Neuronal stem cell (in vitro differentiated cells): ENCODE measurements at regions not wholly inside any gene's neighbourhood (a gene's known extent, or its start where the extent isn't known, plus 50 kb on each side); places are given as distances from the start of the nearest gene placed in this dataset.

Experiments used
- DNase-seq: peaks from one replicate; pipeline ENCODE4 v3.0.0-alpha.2; 2013; ENCODE audit warnings: low spot score
- H2AFZ ChIP-seq: one replicate; pipeline ENCODE4 v1.6.1; 2013; ENCODE audit warnings: mild to moderate bottlenecking, low read length, inconsistent platforms
- H2AK5ac ChIP-seq: 2 replicates; pipeline ENCODE4 v1.6.1; 2013; ENCODE audit warnings: low read depth, mild to moderate bottlenecking, inconsistent platforms, low read length, moderate library complexity, mixed read lengths
- H2BK120ac ChIP-seq: 2 replicates; pipeline ENCODE4 v1.6.1; 2013; ENCODE audit warnings: low read depth, mild to moderate bottlenecking, inconsistent platforms, low read length, moderate library complexity, mixed read lengths
- H2BK12ac ChIP-seq: one replicate; pipeline ENCODE4 v1.6.1; 2013; ENCODE audit warnings: low read length, inconsistent platforms
- H2BK15ac ChIP-seq: 2 replicates; pipeline ENCODE4 v1.6.1; 2013; ENCODE audit warnings: mild to moderate bottlenecking, low read length, inconsistent platforms, mixed read lengths
- H2BK5ac ChIP-seq: one replicate; pipeline ENCODE4 v1.6.1; 2013; ENCODE audit warnings: inconsistent platforms, mild to moderate bottlenecking, low read length, moderate library complexity
- H3K14ac ChIP-seq: one replicate; pipeline ENCODE4 v1.6.1; 2013; ENCODE audit warnings: low read length, inconsistent platforms
- H3K18ac ChIP-seq: 2 replicates; pipeline ENCODE4 v1.6.1; 2013; ENCODE audit warnings: low read length, inconsistent platforms
- H3K23ac ChIP-seq: 2 replicates; pipeline ENCODE4 v1.6.1; 2013; ENCODE audit warnings: low read depth, mild to moderate bottlenecking, mixed read lengths, low read length, inconsistent platforms; ENCODE audit not compliant: poor library complexity
- H3K27ac ChIP-seq: replicated peaks from 3 replicates; pipeline ENCODE4 v1.5.1; 2013; ENCODE audit warnings: low read length, inconsistent platforms
- H3K27me3 ChIP-seq, 3 experiments: 2 replicates each; pipeline ENCODE4 v1.6.1; 2013; ENCODE audit warnings: low read length in 3 of 3, mild to moderate bottlenecking in 2 of 3, inconsistent platforms in 1 of 3, low read depth in 1 of 3, mixed read lengths in 1 of 3, moderate library complexity in 1 of 3; ENCODE audit not compliant: control insufficient read depth in 3 of 3, insufficient read depth in 3 of 3
- H3K36me3 ChIP-seq, 2 donors: replicated peaks in 1 of 2; 2 replicates each; pipeline ENCODE4 v1.6.1; 2013; ENCODE audit warnings: low read length in 2 of 2; ENCODE audit not compliant: control insufficient read depth in 2 of 2, insufficient read depth in 2 of 2
- H3K4ac ChIP-seq: 2 replicates; pipeline ENCODE4 v1.6.1; 2013; ENCODE audit warnings: inconsistent platforms, mild to moderate bottlenecking, low read length, moderate library complexity
- H3K4me1 ChIP-seq, 2 donors: 1 replicate in 1 of 2; 2 replicates in 1 of 2; pipeline ENCODE4 v1.6.1; 2013; ENCODE audit warnings: low read length in 2 of 2, low read depth in 1 of 2; ENCODE audit not compliant: control insufficient read depth in 2 of 2, insufficient read depth in 1 of 2
- H3K4me2 ChIP-seq: one replicate; pipeline ENCODE4 v1.6.1; 2013; ENCODE audit warnings: mild to moderate bottlenecking, low read length, inconsistent platforms; ENCODE audit not compliant: insufficient read depth, poor library complexity, severe bottlenecking
- H3K4me3 ChIP-seq, 2 donors: 2 replicates each; pipeline ENCODE4 v1.5.1; 2013; ENCODE audit warnings: low read length in 2 of 2, mild to moderate bottlenecking in 2 of 2, inconsistent platforms in 1 of 2, moderate library complexity in 1 of 2
- H3K79me1 ChIP-seq: one replicate; pipeline ENCODE4 v1.6.1; 2013; ENCODE audit warnings: low read depth, mild to moderate bottlenecking, inconsistent platforms, low read length, moderate library complexity
- H3K9ac ChIP-seq: one replicate; pipeline ENCODE4 v1.6.1; 2013; ENCODE audit warnings: mild to moderate bottlenecking, low read depth, low read length, inconsistent platforms; ENCODE audit not compliant: poor library complexity
- H3K9me3 ChIP-seq, 2 donors: replicated peaks in 1 of 2; 2 replicates each; pipeline versions ENCODE3 to v1.6.1; 2013; ENCODE audit warnings: low read length in 2 of 2, mild to moderate bottlenecking in 2 of 2, inconsistent platforms in 1 of 2, low read depth in 1 of 2, mixed read lengths in 1 of 2, moderate library complexity in 1 of 2; ENCODE audit not compliant: control insufficient read depth in 2 of 2, insufficient read depth in 1 of 2
- H4K8ac ChIP-seq: one replicate; pipeline ENCODE4 v1.6.1; 2013; ENCODE audit warnings: low read depth, mild to moderate bottlenecking, inconsistent platforms, low read length, moderate library complexity
- H4K91ac ChIP-seq: one replicate; pipeline ENCODE4 v1.6.1; 2013; ENCODE audit warnings: low read length, low read depth, mild to moderate bottlenecking, inconsistent platforms; ENCODE audit not compliant: poor library complexity
- whole genome bisulfite sequencing, 2 donors: extraction: QIAGEN DNeasy Blood & Tissue Kit; methylation state at CpG; one replicate each; pipeline ENCODE4 v1.1.7; 2013; ENCODE audit warnings: missing lambda C conversion rate in 2 of 2, mixed read lengths in 1 of 2; ENCODE audit not compliant: insufficient read length in 2 of 2, insufficient replicate concordance in 1 of 2; ENCODE audit errors: extremely low coverage in 2 of 2; 5-methylcytosine and 5-hydroxymethylcytosine counted together

DNA sequence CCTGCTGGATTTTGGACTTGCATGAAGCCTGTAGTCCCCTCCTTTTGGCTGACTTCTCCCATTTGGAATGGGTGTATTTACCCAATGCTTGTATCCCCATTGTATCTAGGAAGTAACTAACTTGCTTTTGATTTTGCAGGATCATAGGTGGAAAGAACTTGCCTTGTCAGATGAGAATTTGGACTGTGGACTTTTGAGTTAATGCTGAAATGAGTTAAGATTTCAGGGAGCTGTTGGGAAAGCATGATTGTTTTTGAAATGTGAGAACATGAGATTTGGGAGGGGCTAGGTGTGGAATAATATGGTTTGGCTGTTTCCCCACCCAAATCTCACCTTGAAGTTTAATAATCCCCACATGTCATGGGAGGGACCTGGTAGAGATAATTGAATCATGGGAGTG is 189.6 kb upstream of the CDKN2B start:
- Histone ChIP-seq H4K91ac (no peak overlapping the region), H3K9ac (no peak overlapping the region), H3K18ac (no peak overlapping the region), H2BK5ac (no peak overlapping the region), H2BK12ac (no peak overlapping the region), H2BK15ac (no peak overlapping the region), H3K23ac (no peak overlapping the region), H3K9me3 (no peaks in the 10 kb centered on the region), H3K4me2 (no peak overlapping the region), H3K4ac (no peak overlapping the region), H3K14ac (no peak overlapping the region), H3K27ac (no peak overlapping the region), H3K4me3 (no peak overlapping the region), H3K27me3 (no peaks in the 10 kb centered on the region), H3K79me1 (no peaks in the 10 kb centered on the region), H3K36me3 (no peaks in the 10 kb centered on the region), H3K4me1 (no peaks in the 10 kb centered on the region), H4K8ac (no peak overlapping the region), H2AK5ac (no peak overlapping the region), H2BK120ac (no peak overlapping the region), H2AFZ (no peak overlapping the region)
- no peak for DNase-seq

DNA sequence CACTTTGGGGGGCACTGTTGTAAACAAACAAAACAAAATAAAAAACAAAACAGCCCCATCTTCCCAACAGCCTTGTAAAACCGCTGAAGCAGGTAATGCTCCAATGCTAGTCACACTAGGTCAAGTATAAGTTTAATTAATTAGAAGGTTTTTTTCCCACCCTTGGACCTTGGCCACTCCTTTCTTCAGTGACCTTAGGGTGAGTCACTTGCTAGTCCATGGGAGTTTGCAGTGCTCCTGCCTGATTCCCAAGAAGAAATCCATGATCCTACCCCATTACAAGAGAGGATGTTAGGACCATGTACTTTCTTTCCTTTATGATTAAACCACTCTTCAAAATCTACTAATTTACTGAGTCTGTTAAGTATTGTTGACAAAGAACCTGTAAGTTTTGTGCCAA is 192.2 kb upstream of the CDKN2B start:
- Histone ChIP-seq H3K4me2 (no peak overlapping the region), H3K79me1 (no peaks in the 10 kb centered on the region), H3K4me3 (no peak overlapping the region), H3K4ac (no peak overlapping the region), H3K4me1 (no peaks in the 10 kb centered on the region), H2BK15ac (no peak overlapping the region), H3K23ac (no peak overlapping the region), H3K27ac (no peak overlapping the region), H2BK12ac (no peak overlapping the region), H4K91ac (no peak overlapping the region), H2BK120ac (no peak overlapping the region), H3K9ac (no peak overlapping the region), H2AFZ (no peak overlapping the region), H3K18ac (no peak overlapping the region), H3K14ac (no peak overlapping the region), H3K9me3 (no peaks in the 10 kb centered on the region), H3K36me3 (no peaks in the 10 kb centered on the region), H2BK5ac (no peak overlapping the region), H3K27me3 (no peaks in the 10 kb centered on the region), H4K8ac (no peak overlapping the region), H2AK5ac (no peak overlapping the region)
- DNase-seq: no peak
- no CpG with 5 or more reads among the region's 1 CpG for WGBS, 2 donors

DNA sequence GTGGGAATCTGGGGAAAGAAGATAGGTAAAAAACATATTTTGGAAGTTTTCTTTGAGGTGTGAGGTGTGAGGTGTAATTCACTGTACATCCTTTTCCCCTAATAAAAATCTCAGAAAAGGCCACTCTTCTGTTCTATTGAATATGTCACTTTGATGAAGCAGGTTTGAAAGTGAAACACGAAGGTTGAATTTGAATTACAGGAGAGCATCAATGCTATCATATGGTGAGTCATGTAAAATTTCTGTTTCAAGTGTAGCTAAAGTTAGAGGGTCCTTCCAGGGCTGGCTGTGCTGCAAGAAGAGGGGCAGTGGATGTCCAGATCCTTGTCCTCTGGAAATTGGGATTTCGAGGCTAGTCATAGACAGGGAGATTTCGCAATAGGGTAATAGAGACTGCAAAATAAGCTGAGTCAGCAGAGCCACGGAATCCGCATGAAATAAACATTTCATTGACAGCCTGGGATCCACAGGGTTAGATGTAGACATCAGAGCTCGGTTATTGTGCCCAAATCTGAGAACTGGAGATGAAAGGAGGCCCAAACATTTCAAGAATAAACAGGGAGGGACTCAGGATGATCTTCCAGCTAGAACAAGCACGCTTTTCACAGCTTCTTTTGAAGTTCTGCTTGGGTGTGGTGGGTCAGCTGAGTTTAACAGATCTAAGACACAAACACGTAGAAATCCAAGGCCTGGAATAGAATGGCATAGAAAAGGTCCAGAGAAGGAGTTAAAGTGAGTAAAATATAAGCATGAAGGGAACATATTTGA is 194.4 kb upstream of the CDKN2B start:
- no peaks in the 10 kb centered on the region for H3K9me3 ChIP-seq

DNA sequence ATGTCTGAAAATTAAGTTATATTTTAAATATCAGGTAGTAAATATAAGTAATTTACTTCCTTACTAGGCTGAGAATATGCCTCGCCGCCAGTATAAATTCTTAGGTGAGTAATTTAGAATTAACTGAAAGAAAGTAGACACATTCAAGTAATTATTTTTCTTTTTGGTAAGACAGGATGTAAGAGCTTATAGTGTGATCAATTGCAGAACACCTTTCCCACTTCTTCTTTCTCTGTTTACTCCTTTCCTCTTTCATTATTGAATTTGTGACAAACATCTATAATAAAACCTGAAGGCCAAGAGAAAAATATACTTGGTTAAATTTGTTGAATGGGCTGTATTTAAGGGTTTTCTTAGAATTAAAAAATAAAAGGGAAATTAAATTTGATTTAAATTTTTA is 195.1 kb upstream of the CDKN2B start:
- Histone ChIP-seq H2BK5ac (no peak overlapping the region), H4K8ac (no peak overlapping the region), H2BK12ac (no peak overlapping the region), H3K4ac (no peak overlapping the region), H3K9me3 (no peaks in the 10 kb centered on the region), H3K4me3 (no peak overlapping the region), H3K4me1 (peaks cover 0 to 3% of the 10 kb centered on the region in 2 donors), H3K23ac (no peak overlapping the region), H3K14ac (no peak overlapping the region), H2BK15ac (no peak overlapping the region), H2BK120ac (no peak overlapping the region), H3K36me3 (no peaks in the 10 kb centered on the region), H3K4me2 (no peak overlapping the region), H3K27me3 (no peaks in the 10 kb centered on the region), H4K91ac (no peak overlapping the region), H3K9ac (no peak overlapping the region), H2AK5ac (no peak overlapping the region), H3K27ac (no peak overlapping the region), H3K18ac (no peak overlapping the region), H3K79me1 (no peaks in the 10 kb centered on the region), H2AFZ (no peak overlapping the region)
- WGBS, 2 donors: no CpG with 5 or more reads among the region's 2 CpGs
- no peak for DNase-seq

More for the DNA sequence above, 194.4 kb upstream of the CDKN2B start:
- Histone ChIP-seq H3K4me1 (peaks cover 0 to 3% of the 10 kb centered on the region in 2 donors), H3K36me3 (no peaks in the 10 kb centered on the region), H3K14ac (no peak overlapping the region), H2BK15ac (no peak overlapping the region), H3K27ac (no peak overlapping the region), H4K91ac (no peak overlapping the region), H2BK120ac (no peak overlapping the region), H2AFZ (no peak overlapping the region), H4K8ac (no peak overlapping the region), H3K4me3 (no peak overlapping the region), H3K27me3 (no peaks in the 10 kb centered on the region), H3K23ac (no peak overlapping the region), H3K18ac (no peak overlapping the region), H2BK5ac (no peak overlapping the region), H2BK12ac (no peak overlapping the region), H3K4ac (no peak overlapping the region), H2AK5ac (no peak overlapping the region), H3K79me1 (no peaks in the 10 kb centered on the region), H3K4me2 (no peak overlapping the region), H3K9ac (no peak overlapping the region)
- WGBS, 2 donors: no CpG with 5 or more reads among the region's 8 CpGs
- DNase-seq: no peak
